DMS 273 treated with DMSO at 0.1 percent for 48 hours (cell line): ENCODE measurements at regions not wholly inside any gene's neighbourhood (a gene's known extent, or its start where the extent isn't known, plus 50 kb on each side); places are given as distances from the start of the nearest gene placed in this dataset.

Experiments used
- DNase-seq: peaks from one replicate; lab custom pipeline; 2025; lab: John Stamatoyannopoulos, UW

DNA sequence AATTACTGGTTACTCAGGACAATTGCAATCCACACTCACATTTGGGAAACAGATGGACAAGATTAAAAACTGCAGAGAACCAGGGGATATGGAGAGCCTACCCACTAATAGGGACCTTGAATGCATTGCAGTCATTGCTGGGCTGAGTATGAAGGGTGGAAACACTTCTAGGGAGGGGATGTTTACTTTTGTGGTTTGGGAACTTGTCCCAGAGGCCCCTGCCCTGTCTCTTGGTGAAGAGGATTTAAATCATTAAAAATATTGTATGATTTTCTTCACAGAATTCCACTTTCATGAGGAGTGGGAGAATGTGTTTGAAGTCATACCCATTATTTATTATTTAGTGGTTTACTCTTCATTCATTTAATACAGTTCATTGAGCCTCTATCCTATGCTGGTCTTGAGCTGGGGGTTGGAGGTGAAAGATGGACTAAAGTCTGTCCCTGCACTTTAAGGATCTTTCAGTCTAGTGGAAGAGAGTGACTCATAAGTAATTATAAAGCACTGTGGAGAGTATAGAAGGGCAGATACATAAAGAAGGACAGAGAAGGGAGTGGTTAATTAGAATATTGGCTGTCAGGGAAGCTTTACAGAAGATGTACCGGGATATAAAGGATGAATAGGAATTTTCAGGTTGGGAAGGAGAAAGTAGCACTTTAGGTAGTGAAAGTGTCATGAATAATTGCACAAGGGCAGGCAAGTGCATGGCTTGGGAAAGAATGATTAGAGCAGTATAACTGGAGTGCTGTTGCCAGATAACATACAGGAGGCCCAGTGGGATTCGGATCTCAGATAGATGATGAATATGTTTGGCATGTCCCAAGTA lies 313.4 kb downstream of the LPIN1 start:
- DNase-seq, result no peak

- DNase-seq, result no peak
These were observed 314.5 kb downstream of the LPIN1 start for GRCh38 chr2:12060886-12061285.

DNA sequence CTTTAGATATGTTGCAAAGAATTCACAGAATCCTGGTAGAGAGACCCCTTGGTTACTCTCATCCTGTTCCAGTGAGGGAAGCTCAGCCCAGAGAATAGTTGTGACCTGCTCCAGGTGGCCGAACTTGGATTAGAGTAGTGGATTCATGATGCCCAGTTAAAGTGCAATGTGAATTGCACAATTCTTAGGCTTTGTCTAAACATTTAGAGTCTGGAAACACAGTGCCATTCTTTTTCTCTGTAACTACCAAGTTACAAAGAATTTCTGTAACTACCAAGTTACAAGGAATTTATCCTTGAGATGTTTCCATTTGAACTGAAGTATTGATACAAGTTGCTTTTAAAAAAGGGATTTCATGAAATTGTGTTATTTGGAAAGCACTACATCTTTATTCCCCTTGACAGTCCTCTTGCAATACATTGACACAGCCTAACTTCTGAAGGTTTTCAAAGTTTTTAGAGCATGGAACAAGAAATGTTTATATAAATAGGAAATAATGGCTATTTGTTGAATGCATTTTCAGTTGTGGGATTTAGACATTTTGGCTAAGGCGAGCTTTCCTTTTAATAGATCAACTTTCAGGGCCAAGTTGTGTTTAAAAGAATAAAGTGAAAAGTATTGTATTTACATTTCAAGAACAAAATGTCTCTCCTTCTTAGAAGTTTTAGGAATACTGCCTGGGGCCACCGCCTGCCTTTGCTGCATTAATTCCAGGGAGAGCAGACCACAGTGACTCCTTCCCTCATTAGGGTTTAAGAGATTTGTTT lies 315.0 kb downstream of the LPIN1 start:
- DNase-seq, result no peak

DNA sequence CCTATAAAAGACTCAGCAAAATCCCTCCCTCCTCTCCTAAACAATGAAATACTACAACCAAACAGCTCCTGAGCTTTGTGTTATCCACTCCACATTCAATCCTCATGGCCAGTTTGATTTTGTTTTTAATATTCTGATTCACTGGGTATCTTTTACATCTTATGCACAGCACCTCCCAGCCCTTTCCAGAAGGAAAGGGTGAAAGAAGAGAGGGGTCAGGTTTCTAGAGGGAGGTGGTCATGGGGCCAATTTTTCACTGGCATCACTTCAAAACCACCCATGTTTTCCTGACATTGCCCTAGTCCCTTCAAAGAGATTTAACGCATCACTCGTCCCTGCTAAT lies 315.6 kb downstream of the LPIN1 start:
- DNase-seq, result no peak

DNA sequence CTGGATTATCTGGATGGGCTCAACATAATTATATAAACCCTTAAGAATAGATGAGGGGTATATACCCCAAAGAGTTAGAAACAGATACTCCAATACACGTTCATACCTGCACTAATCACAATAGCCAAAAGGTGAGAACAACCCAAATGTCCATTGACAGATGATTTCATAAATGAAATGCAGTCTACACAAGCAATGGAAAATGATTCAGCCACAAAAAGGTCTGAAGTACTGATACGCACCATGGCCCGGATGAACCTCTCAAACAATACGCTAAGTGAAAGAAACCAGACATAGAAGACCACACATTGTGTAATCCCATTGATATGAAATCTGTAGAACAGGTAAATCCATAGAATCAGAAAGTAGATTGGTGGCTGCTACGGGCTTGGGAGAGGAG lies 316.8 kb downstream of the LPIN1 start:
- DNase-seq, result no peak

DNA sequence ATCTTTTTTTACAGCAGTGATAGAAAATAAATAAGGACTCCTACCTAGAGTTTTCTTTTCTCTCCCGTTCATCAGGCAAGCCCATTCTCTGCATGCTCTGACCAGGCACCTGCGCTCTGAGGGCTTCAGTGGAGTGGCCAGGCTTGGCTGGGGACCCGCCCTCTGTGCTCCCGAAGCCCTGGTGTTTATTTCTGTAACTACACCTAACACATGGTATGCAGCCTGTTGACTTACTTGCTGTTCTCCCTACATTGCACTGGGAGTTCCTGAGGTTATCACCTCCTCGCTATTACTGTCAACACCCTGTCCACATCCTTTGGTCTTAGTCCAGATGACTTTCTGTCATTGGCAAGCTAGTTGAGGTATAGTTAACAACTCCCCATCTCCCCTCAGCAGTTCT lies 317.7 kb downstream of the LPIN1 start:
- DNase-seq, result no peak

- no peak for DNase-seq
These were observed 319.7 kb downstream of the LPIN1 start for GRCh38 chr2:12066116-12066515.

DNA sequence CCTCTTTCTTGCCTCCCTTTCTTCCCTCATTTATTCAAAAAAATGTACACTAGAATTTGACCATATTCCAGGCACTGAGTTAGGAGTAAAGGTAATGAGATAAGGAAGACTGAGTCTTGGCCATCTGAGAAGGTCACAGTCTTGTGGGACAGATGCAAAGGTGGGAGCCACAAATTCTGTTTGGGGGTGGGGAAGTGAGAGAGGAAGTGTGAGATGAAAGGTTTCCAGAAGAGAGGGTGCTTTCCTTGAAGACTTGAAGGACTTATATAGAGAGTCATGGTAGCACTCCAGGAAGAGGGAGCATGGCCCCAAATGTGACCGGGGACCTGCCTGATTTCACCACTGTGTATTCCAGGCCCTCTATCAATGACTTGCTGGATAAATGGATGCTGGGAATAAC lies 320.6 kb downstream of the LPIN1 start:
- DNase-seq, result no peak

GRCh38 chr2:12068796-12069538 lies 322.5 kb downstream of the LPIN1 start:
- DNase-seq, result no peak

GRCh38 chr2:12070153-12070552 lies 323.7 kb downstream of the LPIN1 start:
- no peak for DNase-seq

DNA sequence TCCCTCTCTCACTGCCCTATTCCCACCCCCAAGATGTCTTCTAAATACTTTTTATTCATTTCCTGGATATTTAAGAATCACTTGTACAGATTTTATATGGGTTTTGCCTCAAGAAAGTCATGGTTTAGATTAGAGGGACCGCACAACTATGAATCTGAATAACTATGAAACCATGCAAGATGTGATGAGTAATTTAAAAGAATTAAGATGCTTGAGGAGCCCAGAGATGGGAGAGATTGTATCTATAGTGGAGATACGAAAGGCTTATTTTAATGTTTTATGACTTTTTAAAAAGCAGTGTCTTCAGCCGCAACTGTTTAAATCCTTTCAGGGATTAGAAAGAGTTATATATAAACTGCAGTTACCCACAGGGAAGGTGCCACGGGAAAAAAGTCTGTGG lies 324.1 kb downstream of the LPIN1 start:
- DNase-seq, result no peak

DNA sequence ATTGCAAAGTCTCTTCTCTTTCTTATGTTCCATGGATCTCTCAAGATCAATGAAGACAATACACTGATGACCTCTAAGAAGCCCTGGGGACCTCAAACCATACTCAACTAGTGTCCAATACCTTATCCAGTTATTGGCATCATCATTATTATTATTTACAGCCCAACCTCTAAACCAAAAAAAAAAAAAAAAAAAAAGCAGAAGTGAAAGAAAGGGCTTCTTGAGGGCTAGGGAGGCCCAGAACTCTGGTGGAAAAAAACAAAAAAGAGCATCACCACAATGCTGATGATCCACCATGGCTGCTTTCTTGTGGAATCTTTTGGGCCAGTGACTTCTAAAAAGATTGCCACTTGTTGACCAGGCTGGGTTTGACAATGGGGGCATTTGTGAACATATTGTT lies 324.9 kb downstream of the LPIN1 start:
- no peak for DNase-seq

DNA sequence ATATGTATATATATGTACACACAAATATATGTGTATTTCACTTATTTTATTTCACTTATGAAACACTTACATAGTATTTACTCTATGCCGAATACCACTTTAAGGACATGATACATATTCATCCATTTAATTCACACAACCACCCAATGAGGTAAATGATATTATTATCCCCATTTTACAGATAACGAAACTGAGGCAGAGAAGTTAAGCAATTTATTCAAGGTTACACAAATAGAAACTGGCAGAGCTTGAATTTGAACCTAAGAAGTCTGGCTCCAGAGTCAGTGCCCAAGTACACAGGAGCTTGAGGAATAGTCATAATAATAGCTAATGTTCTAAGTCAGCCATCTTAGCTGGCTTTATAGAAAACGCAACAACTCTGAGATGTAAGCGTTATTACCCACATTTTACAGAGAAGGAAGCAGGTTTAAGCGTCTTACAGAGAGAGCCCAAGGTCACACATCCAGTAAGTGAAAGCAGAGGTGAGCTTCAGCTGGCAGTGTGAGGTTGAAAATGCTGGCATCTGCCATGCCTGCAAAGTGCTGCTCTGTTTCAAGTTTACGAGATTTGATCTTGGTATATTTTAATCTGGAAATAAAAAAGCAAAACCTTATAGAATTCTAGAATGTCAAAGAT lies 326.9 kb downstream of the LPIN1 start:
- DNase-seq, result no peak

DNA sequence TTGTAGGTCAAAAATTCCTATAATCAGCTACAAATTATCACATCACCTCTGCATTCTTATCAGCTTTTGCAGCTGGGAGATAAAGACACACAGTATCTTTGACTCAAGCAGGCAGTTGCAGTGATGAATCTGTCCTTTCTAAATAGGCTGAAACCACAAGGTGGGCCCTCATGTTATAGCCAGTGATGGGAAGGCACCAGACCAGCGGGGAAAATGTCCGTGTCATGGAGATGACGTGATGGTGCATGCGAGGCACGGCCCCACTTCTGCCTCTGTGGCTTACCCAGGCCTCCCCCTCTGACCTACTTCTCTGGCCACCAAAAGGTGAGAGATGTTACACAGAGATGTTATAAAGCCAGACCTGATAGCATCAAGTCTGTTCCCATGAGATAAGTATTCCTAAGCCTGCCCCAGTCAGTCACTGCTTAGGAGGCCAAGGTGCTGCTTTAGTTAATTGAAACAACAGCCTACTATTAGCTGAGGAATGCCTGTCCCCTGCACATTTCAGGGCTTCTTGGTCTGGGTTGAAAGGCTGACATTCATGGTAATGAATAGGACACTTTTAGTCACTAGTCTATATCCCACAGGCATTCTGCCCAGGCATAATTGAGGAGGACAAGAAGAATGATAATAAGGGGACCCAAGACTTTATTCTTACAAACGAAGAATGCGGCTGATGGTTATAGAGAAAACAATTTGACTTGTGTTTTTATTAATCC lies 327.9 kb downstream of the LPIN1 start:
- no peak for DNase-seq

GRCh38 chr2:12074845-12075217 lies 328.4 kb downstream of the LPIN1 start:
- DNase-seq, result no peak

DNA sequence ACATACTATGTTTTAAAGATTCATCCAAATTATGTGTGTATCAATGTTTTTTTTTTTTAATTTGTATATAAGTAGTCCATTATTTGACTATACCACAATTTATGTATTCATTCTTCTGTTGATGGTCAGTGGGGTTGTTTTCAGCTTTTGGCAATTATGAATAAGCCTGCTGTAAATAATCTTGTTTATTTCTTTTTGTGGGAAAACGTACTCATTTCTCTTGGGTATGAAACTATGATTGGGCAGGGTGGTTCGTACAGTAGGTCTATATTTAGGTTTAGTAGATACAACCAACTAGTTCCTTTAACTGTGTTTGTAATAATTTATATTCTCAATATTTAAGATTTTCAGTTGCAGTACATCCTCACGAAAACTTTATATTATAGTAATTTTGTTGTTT lies 329.2 kb downstream of the LPIN1 start:
- no peak for DNase-seq

- DNase-seq, result no peak
These were observed 330.4 kb downstream of the LPIN1 start for GRCh38 chr2:12076810-12077209.

- DNase-seq, result no peak
These were observed 333.9 kb downstream of the LPIN1 start for GRCh38 chr2:12080360-12080759.

DNA sequence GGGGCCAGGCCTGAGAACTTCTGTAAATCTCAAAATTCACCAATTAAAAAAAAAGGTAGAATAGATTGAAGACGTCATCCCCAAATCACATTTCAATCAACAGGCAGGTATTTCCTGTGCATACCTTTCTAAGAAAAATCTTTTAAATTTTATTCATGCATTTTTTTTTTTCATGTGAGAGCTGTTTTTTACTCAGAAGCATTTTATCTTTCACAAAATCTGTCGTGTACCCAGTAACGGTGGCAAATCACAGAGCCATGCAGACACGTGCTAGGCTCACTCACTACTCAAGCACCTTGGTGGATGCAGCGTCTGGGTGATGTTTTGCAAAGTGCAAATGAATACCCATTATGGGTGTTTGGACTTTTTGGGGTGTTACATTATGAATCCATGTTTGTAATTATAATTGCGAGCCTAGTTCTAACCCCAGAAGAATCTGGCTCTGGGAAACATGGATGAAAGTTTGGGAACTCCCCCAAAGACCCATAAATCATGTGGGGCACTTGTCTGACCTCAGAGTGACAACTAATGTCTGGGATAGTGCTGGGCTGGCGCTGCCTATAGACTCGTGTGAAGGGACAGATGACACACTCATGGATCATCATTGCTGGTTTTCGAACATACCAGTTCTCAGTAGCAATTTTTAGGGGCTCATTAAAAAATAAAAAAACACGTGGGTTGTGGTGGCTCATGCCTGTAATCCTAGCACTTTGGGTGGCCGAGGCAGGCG lies 335.2 kb downstream of the LPIN1 start:
- no peak for DNase-seq

DNA sequence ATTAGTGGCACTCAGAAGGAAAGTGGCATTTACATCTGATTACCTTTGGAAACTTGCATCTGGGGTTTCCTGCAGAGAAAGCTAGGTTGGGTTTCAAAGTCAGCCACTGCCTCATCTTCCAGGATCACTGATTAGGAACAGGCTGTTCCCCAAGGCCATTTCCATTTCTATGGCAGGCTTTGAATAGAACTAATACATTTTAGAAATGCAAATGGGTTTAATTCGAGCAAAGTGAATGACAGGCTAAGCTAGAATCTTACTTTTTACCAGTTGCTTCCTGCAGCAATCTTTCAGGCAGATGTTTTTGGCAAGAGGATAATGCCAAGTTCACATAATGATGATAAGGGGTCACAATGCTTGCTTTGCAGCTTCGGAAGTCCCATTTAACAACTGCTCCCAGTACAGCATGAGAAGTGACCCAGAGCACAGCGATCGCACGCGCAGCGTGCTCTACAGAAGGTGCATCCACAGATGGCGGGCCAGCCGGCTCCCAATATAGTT lies 336.7 kb downstream of the LPIN1 start:
- no peak for DNase-seq
